NCI-H2227 (cell line): ENCODE measurements at regions not wholly inside any gene's neighbourhood (a gene's known extent, or its start where the extent isn't known, plus 50 kb on each side); places are given as distances from the start of the nearest gene placed in this dataset.

Experiments used
- DNase-seq: peaks from one replicate; lab custom pipeline; 2025; ENCODE audit not compliant: unreplicated experiment; lab: John Stamatoyannopoulos, UW

GRCh38 chr12:11565752-11566151 lies 83.7 kb upstream of the ETV6 start:
- DNase-seq, result no peak

- no peak for DNase-seq
These were observed 81.2 kb upstream of the ETV6 start for GRCh38 chr12:11568155-11568761.

GRCh38 chr12:11568762-11569478 lies 80.6 kb upstream of the ETV6 start:
- no peak for DNase-seq

- DNase-seq, result no peak
These were observed 79.8 kb upstream of the ETV6 start for GRCh38 chr12:11569716-11570115.

GRCh38 chr12:11573880-11574279 lies 75.6 kb upstream of the ETV6 start:
- DNase-seq, result no peak

- DNase-seq, result no peak
These were observed 73.4 kb upstream of the ETV6 start for GRCh38 chr12:11576104-11576503.

GRCh38 chr12:11577658-11578260 lies 71.7 kb upstream of the ETV6 start:
- DNase-seq, result no peak

- DNase-seq, result no peak
These were observed 70.9 kb upstream of the ETV6 start for GRCh38 chr12:11578461-11578993.

GRCh38 chr12:11580125-11580751 lies 69.2 kb upstream of the ETV6 start:
- no peak for DNase-seq

- DNase-seq, result peak; percentile 72
These were observed 68.2 kb upstream of the ETV6 start for GRCh38 chr12:11581179-11581755.

GRCh38 chr12:11584221-11584855 lies 65.1 kb upstream of the ETV6 start:
- DNase-seq, result no peak

GRCh38 chr12:11592484-11592883 lies 57.0 kb upstream of the ETV6 start:
- no peak for DNase-seq

GRCh38 chr12:11593013-11593412 lies 56.5 kb upstream of the ETV6 start:
- DNase-seq, result no peak

GRCh38 chr12:11595080-11595479 lies 54.4 kb upstream of the ETV6 start:
- no peak for DNase-seq

GRCh38 chr12:11596141-11596540 lies 53.3 kb upstream of the ETV6 start:
- DNase-seq, result no peak

GRCh38 chr12:11598900-11599299 lies 50.6 kb upstream of the ETV6 start:
- DNase-seq, result no peak
